H9 (cell line): ENCODE measurements at regions not wholly inside any gene's neighbourhood (a gene's known extent, or its start where the extent isn't known, plus 50 kb on each side); places are given as distances from the start of the nearest gene placed in this dataset.

Experiments
- DNase-seq: peaks from one replicate; pipeline ENCODE4 v3.0.0-alpha.2; 2017
- H2AFZ ChIP-seq: one replicate; pipeline ENCODE4 v1.6.1; 2013; ENCODE audit warnings: mild to moderate bottlenecking, low read length, control low read depth, moderate library complexity
- H2AK5ac ChIP-seq: 2 replicates; pipeline ENCODE4 v1.6.1; 2013; ENCODE audit warnings: low read length, control low read depth, mixed read lengths; ENCODE audit not compliant: insufficient read length
- H2BK120ac ChIP-seq: one replicate; pipeline ENCODE4 v1.6.1; 2013; ENCODE audit warnings: low read depth, mild to moderate bottlenecking, low read length, control low read depth, inconsistent platforms; ENCODE audit not compliant: poor library complexity, severe bottlenecking
- H2BK12ac ChIP-seq: 2 replicates; pipeline ENCODE4 v1.6.1; 2013; ENCODE audit warnings: low read length, control low read depth, mixed read lengths, low read depth; ENCODE audit not compliant: insufficient read length
- H2BK15ac ChIP-seq: 2 replicates; pipeline ENCODE4 v1.6.1; 2013; ENCODE audit warnings: low read depth, low read length, control low read depth
- H2BK20ac ChIP-seq: one replicate; pipeline ENCODE4 v1.6.1; 2013; ENCODE audit warnings: low read depth, mild to moderate bottlenecking, low read length, control low read depth, inconsistent platforms; ENCODE audit not compliant: poor library complexity, severe bottlenecking
- H2BK5ac ChIP-seq: 2 replicates; pipeline ENCODE4 v1.6.1; 2013; ENCODE audit warnings: low read length, control low read depth, mixed read lengths; ENCODE audit not compliant: insufficient read length
- H3K14ac ChIP-seq: 2 replicates; pipeline ENCODE4 v1.6.1; 2013; ENCODE audit warnings: low read length, control low read depth; ENCODE audit not compliant: insufficient read depth
- H3K18ac ChIP-seq: 2 replicates; pipeline ENCODE4 v1.6.1; 2013; ENCODE audit warnings: low read depth, mild to moderate bottlenecking, mixed read lengths, low read length, control low read depth; ENCODE audit not compliant: insufficient read length
- H3K23ac ChIP-seq: 2 replicates; pipeline ENCODE4 v1.6.1; 2013; ENCODE audit warnings: low read length, control low read depth, mixed read lengths, low read depth; ENCODE audit not compliant: insufficient read length
- H3K23me2 ChIP-seq: 2 replicates; pipeline ENCODE4 v1.6.1; 2013; ENCODE audit warnings: low read depth, mild to moderate bottlenecking, mixed read lengths, low read length, control low read depth; ENCODE audit not compliant: insufficient read length, poor library complexity, severe bottlenecking
- H3K27ac ChIP-seq: 2 replicates; pipeline ENCODE4 v1.5.1; 2013; ENCODE audit warnings: low read length, control low read depth, mixed read lengths, low read depth; ENCODE audit not compliant: insufficient read length
- H3K27me3 ChIP-seq: 2 replicates; pipeline ENCODE4 v1.6.1; 2013; ENCODE audit warnings: low read length, control low read depth, inconsistent platforms; ENCODE audit not compliant: insufficient read depth
- H3K4ac ChIP-seq: 2 replicates; pipeline ENCODE4 v1.6.1; 2013; ENCODE audit warnings: low read depth, mild to moderate bottlenecking, control low read depth, inconsistent platforms, low read length, moderate library complexity
- H3K4me1 ChIP-seq: 2 replicates; pipeline ENCODE4 v1.6.1; 2013; ENCODE audit warnings: low read length, control low read depth, inconsistent platforms; ENCODE audit not compliant: insufficient read depth
- H3K4me2 ChIP-seq: 2 replicates; pipeline ENCODE4 v1.6.1; 2013; ENCODE audit warnings: low read length, control low read depth, mixed read lengths; ENCODE audit not compliant: insufficient read length, insufficient read depth
- H3K56ac ChIP-seq: 2 replicates; pipeline ENCODE4 v1.6.1; 2013; ENCODE audit warnings: low read depth, mild to moderate bottlenecking, mixed read lengths, low read length, control low read depth; ENCODE audit not compliant: insufficient read length
- H3K79me1 ChIP-seq: 2 replicates; pipeline ENCODE4 v1.6.1; 2013; ENCODE audit warnings: low read depth, mild to moderate bottlenecking, moderate library complexity, low read length, control low read depth, inconsistent platforms; ENCODE audit not compliant: insufficient read depth, poor library complexity, severe bottlenecking
- H3K79me2 ChIP-seq: 2 replicates; pipeline ENCODE4 v1.6.1; 2013; ENCODE audit warnings: low read length, control low read depth, inconsistent platforms; ENCODE audit not compliant: insufficient read depth
- H3K9ac ChIP-seq: 2 replicates; pipeline ENCODE4 v1.6.1; 2013; ENCODE audit warnings: low read length, control low read depth, mixed read lengths; ENCODE audit not compliant: insufficient read length; ENCODE audit errors: extremely low read depth
- H3K9me3 ChIP-seq: one replicate; pipeline ENCODE4 v1.6.1; 2013; ENCODE audit warnings: low read depth, low read length, inconsistent platforms; ENCODE audit not compliant: control insufficient read depth
- H3T11ph ChIP-seq: one replicate; pipeline ENCODE4 v1.6.1; 2013; ENCODE audit warnings: mild to moderate bottlenecking, low read length, control low read depth, inconsistent platforms
- H4K20me1 ChIP-seq: one replicate; pipeline ENCODE4 v1.6.1; 2013; ENCODE audit not compliant: control insufficient read depth, insufficient read length, insufficient read depth
- H4K5ac ChIP-seq: 2 replicates; pipeline ENCODE4 v1.6.1; 2013; ENCODE audit warnings: low read depth, mild to moderate bottlenecking, mixed read lengths, low read length, control low read depth; ENCODE audit not compliant: insufficient read length
- H4K8ac ChIP-seq: replicated peaks from 2 replicates; pipeline ENCODE4 v1.6.1; 2013; ENCODE audit warnings: low read length, control low read depth, mixed read lengths, low read depth; ENCODE audit not compliant: insufficient read length
- H4K91ac ChIP-seq: 2 replicates; pipeline ENCODE4 v1.6.1; 2013; ENCODE audit warnings: low read depth, mild to moderate bottlenecking, moderate library complexity, mixed read lengths, low read length, control low read depth; ENCODE audit not compliant: insufficient read length
- H3K27ac Mint-ChIP-seq, 3 experiments: 2 replicates in 2 of 3; 3 replicates in 1 of 3; pipeline ENCODE4 v1.8.0; 2020 to 2021; ENCODE audit warnings: mixed read lengths in 3 of 3, mild to moderate bottlenecking in 1 of 3, moderate library complexity in 1 of 3
- H3K27me3 Mint-ChIP-seq: 2 replicates; pipeline ENCODE4 v1.8.0; 2021; ENCODE audit warnings: low read depth, mild to moderate bottlenecking, moderate library complexity, mixed read lengths
- H3K36me3 Mint-ChIP-seq, 3 experiments: 2 replicates in 2 of 3; 3 replicates in 1 of 3; pipeline ENCODE4 v1.8.0; 2020 to 2021; ENCODE audit warnings: low read depth in 3 of 3, mixed read lengths in 3 of 3; ENCODE audit not compliant: insufficient read depth in 1 of 3
- H3K4me1 Mint-ChIP-seq, 2 experiments: 2 replicates each; pipeline ENCODE4 v1.8.0; 2020; ENCODE audit warnings: mixed read lengths in 2 of 2
- H3K4me3 Mint-ChIP-seq, 2 experiments: 2 replicates in 1 of 2; 3 replicates in 1 of 2; pipeline ENCODE4 v1.8.0; 2020 to 2021; ENCODE audit warnings: mild to moderate bottlenecking in 2 of 2, mixed read lengths in 2 of 2, moderate library complexity in 1 of 2
- H3K9me3 Mint-ChIP-seq, 2 experiments: 2 replicates in 1 of 2; 3 replicates in 1 of 2; pipeline ENCODE4 v1.8.0; 2020; ENCODE audit warnings: mild to moderate bottlenecking in 2 of 2, mixed read lengths in 2 of 2, moderate library complexity in 1 of 2
- WGBS: extraction: QIAGEN DNeasy Blood & Tissue Kit; methylation state at CpG from one replicate; pipeline ENCODE4 v1.1.7; 2013; ENCODE audit warnings: missing lambda C conversion rate, low lambda C conversion rate, mixed read lengths; ENCODE audit not compliant: insufficient read length; ENCODE audit errors: extremely low coverage; 5-methylcytosine and 5-hydroxymethylcytosine counted together
- TF ChIP-seq, protein P1 (sequence below): fragments of 200-600 bp; sonication (generic); conservative IDR thresholded peaks from 3 replicates; pipeline ENCODE4 v1.8.0; 2021; ENCODE audit warnings: antibody characterized with exemption, mild to moderate bottlenecking

DNA sequence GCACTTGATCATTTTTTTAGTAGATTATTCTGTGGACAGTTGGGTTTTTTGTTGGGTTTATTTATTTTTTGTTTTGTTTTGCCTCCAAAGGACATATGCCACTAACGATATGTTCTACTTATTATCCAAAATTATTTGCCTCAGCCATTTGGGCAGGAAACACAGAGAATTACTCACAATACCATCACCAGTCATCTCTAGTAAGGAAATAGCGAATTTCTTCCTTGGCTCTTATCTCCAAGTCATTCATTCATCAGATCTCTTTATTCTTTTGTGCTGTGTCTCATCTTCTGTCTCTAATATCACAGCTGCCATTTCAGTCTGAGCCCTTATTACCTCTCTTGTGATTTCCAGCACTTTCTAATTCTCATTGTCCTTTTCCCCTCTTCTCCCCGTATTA lies 130.4 kb upstream of the SMLR1 start:
- TF ChIP-seq, protein P1, sequence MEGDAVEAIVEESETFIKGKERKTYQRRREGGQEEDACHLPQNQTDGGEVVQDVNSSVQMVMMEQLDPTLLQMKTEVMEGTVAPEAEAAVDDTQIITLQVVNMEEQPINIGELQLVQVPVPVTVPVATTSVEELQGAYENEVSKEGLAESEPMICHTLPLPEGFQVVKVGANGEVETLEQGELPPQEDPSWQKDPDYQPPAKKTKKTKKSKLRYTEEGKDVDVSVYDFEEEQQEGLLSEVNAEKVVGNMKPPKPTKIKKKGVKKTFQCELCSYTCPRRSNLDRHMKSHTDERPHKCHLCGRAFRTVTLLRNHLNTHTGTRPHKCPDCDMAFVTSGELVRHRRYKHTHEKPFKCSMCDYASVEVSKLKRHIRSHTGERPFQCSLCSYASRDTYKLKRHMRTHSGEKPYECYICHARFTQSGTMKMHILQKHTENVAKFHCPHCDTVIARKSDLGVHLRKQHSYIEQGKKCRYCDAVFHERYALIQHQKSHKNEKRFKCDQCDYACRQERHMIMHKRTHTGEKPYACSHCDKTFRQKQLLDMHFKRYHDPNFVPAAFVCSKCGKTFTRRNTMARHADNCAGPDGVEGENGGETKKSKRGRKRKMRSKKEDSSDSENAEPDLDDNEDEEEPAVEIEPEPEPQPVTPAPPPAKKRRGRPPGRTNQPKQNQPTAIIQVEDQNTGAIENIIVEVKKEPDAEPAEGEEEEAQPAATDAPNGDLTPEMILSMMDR, result no peak
- no peak overlapping the region for H2BK20ac ChIP-seq
- no peak overlapping the region for H2BK5ac ChIP-seq
- H3K4me2 ChIP-seq, result no peak overlapping the region
- no peaks in the 10 kb centered on the region for H3K27me3 ChIP-seq
- no peak overlapping the region for H4K91ac ChIP-seq
- no peaks in the 10 kb centered on the region for H3K79me2 ChIP-seq
- H4K20me1 ChIP-seq, result no peaks in the 10 kb centered on the region
- no peaks in the 10 kb centered on the region for H3K9me3 ChIP-seq
- no peak overlapping the region for H4K5ac ChIP-seq
- H3K9me3 Mint-ChIP-seq, result no peaks in the 10 kb centered on the region; a peak in 1 of 5 replicates
- H2BK12ac ChIP-seq, result no peak overlapping the region
- H3K4ac ChIP-seq, result no peak overlapping the region
- H3K56ac ChIP-seq, result no peak overlapping the region
- no peak overlapping the region for H2BK15ac ChIP-seq
- peak overlapping the region in 1 of 3 experiments; percentile 23; a peak in 1 of 7 replicates for H3K27ac Mint-ChIP-seq
- H3K27ac ChIP-seq, result no peak overlapping the region
- H3T11ph ChIP-seq, result no peak overlapping the region
- H2BK120ac ChIP-seq, result no peak overlapping the region
- WGBS, result no CpG with 5 or more reads among the region's 3 CpGs
- no peaks in the 10 kb centered on the region; a peak in 1 of 7 replicates for H3K36me3 Mint-ChIP-seq
- H3K23ac ChIP-seq, result no peak overlapping the region
- H3K4me3 Mint-ChIP-seq, result no peak overlapping the region
- no peaks in the 10 kb centered on the region for H3K23me2 ChIP-seq
- no peak for DNase-seq
- no peaks in the 10 kb centered on the region for H3K79me1 ChIP-seq
- no peak overlapping the region for H4K8ac ChIP-seq
- H3K18ac ChIP-seq, result no peak overlapping the region
- H3K27me3 Mint-ChIP-seq, result no peaks in the 10 kb centered on the region
- H2AFZ ChIP-seq, result no peak overlapping the region
- no peak overlapping the region for H3K14ac ChIP-seq
- no peaks in the 10 kb centered on the region for H3K4me1 ChIP-seq
- H3K4me1 Mint-ChIP-seq, result peaks cover 0 to 15% of the 10 kb centered on the region in 2 experiments; a peak in 3 of 4 replicates
- no peak overlapping the region for H2AK5ac ChIP-seq
- H3K9ac ChIP-seq, result no peak overlapping the region
